ENCODE measurements at regions not wholly inside any gene's neighbourhood (a gene's known extent, or its start where the extent isn't known, plus 50 kb on each side); places are given as distances from the start of the nearest gene placed in this dataset.

GRCh38 chr4:149211876-149212275 lies 603.8 kb downstream of the IQCM start:
- Histone ChIP-seq H3K27me3 (replicated peaks; ENCODE audit: insufficient read depth) (no peaks in the 10 kb centered on the region), H3K4me3 (no peak overlapping the region), H3K9ac (no peak overlapping the region), H3F3A (ENCODE audit: insufficient read depth) (no peaks in the 10 kb centered on the region), H3K79me2 (ENCODE audit: insufficient read depth) (no peaks in the 10 kb centered on the region), H3K9me3 (ENCODE audit: low read depth) (no peaks in the 10 kb centered on the region), H4K20me1 (ENCODE audit: insufficient read depth) (no peaks in the 10 kb centered on the region), H3K36me3 (ENCODE audit: low read depth) (no peaks in the 10 kb centered on the region), H3K4me2 (ENCODE audit: unreplicated experiment) (no peak overlapping the region), H2AFZ (no peak overlapping the region), H3K9me2 (ENCODE audit: insufficient read depth) (0 out of 2 replicates have a peak, but pooled peaks cover 3% of the 10 kb centered on the region), H3K27ac (no peak overlapping the region), H3K4me1 (ENCODE audit: insufficient read depth) (no peaks in the 10 kb centered on the region)
- TF ChIP-seq EZH2phosphoT487 (IDR thresholded peaks at IDR 0.05; ENCODE audit: insufficient read depth, low read depth) (no peak), EZH2 (IDR thresholded peaks at IDR 0.05; ENCODE audit: insufficient read depth, poor library complexity, severe bottlenecking) (no peak)
- 44 to 45% methylated on average over 1 of the region's 1 CpG for WGBS, 2 experiments (ENCODE audit: low coverage in 1 of 2, low lambda C conversion rate in 2 of 2, missing lambda C conversion rate in 2 of 2)
- in situ Hi-C loops (cut with MboI) = no loop called here
- DNase-seq = no peak

GRCh38 chr4:149203256-149204001 lies 612.2 kb downstream of the IQCM start:
- H3K27ac ChIP-seq = no peak overlapping the region
- in situ Hi-C loops (cut with MboI) = no loop called here
- H3K79me2 ChIP-seq (ENCODE audit: insufficient read depth) = no peaks in the 10 kb centered on the region
- peaks cover 17% of the 10 kb centered on the region for H3K4me1 ChIP-seq (ENCODE audit: insufficient read depth)
- H3F3A ChIP-seq (ENCODE audit: insufficient read depth) = no peaks in the 10 kb centered on the region
- peak overlapping the region; percentile 9 for H3K4me2 ChIP-seq (ENCODE audit: unreplicated experiment)
- 30 to 38% methylated on average over 4 of the region's 4 CpGs for WGBS, 2 experiments (ENCODE audit: low coverage in 1 of 2, low lambda C conversion rate in 2 of 2, missing lambda C conversion rate in 2 of 2)
- no peak for TF ChIP-seq EZH2 (IDR thresholded peaks at IDR 0.05; ENCODE audit: insufficient read depth, poor library complexity, severe bottlenecking)
- TF ChIP-seq EZH2phosphoT487 (IDR thresholded peaks at IDR 0.05; ENCODE audit: insufficient read depth, low read depth) = no peak
- H3K27me3 ChIP-seq (replicated peaks; ENCODE audit: insufficient read depth) = no peaks in the 10 kb centered on the region
- no peak overlapping the region for H3K9ac ChIP-seq
- peak; percentile 57 for DNase-seq
- H3K36me3 ChIP-seq (ENCODE audit: low read depth) = no peaks in the 10 kb centered on the region
- no peak overlapping the region for H2AFZ ChIP-seq
- no peak overlapping the region for H3K4me3 ChIP-seq
- H3K9me3 ChIP-seq (ENCODE audit: low read depth) = no peaks in the 10 kb centered on the region
- no peaks in the 10 kb centered on the region for H3K9me2 ChIP-seq (ENCODE audit: insufficient read depth)
- no peaks in the 10 kb centered on the region for H4K20me1 ChIP-seq (ENCODE audit: insufficient read depth)

- no peaks in the 10 kb centered on the region for H4K20me1 ChIP-seq (ENCODE audit: insufficient read depth)
- no peaks in the 10 kb centered on the region for H3K9me2 ChIP-seq (ENCODE audit: insufficient read depth)
- no peaks in the 10 kb centered on the region for H3K36me3 ChIP-seq (ENCODE audit: low read depth)
- no peaks in the 10 kb centered on the region for H3K27me3 ChIP-seq (replicated peaks; ENCODE audit: insufficient read depth)
- H3F3A ChIP-seq (ENCODE audit: insufficient read depth) = no peaks in the 10 kb centered on the region
- H3K4me3 ChIP-seq = no peak overlapping the region
- no peak for TF ChIP-seq EZH2 (IDR thresholded peaks at IDR 0.05; ENCODE audit: insufficient read depth, poor library complexity, severe bottlenecking)
- no peak for TF ChIP-seq EZH2phosphoT487 (IDR thresholded peaks at IDR 0.05; ENCODE audit: insufficient read depth, low read depth)
- DNase-seq = peak; percentile 4
- in situ Hi-C loops (cut with MboI) = no loop called here
- H2AFZ ChIP-seq = no peak overlapping the region
- H3K4me1 ChIP-seq (ENCODE audit: insufficient read depth) = peaks cover 17% of the 10 kb centered on the region
- no peak overlapping the region for H3K4me2 ChIP-seq (ENCODE audit: unreplicated experiment)
- H3K27ac ChIP-seq = no peak overlapping the region
- 0% methylated on average over 1 of the region's 1 CpG for WGBS, 2 experiments (ENCODE audit: low coverage in 1 of 2, low lambda C conversion rate in 2 of 2, missing lambda C conversion rate in 2 of 2)
- no peaks in the 10 kb centered on the region for H3K79me2 ChIP-seq (ENCODE audit: insufficient read depth)
- H3K9me3 ChIP-seq (ENCODE audit: low read depth) = no peaks in the 10 kb centered on the region
- H3K9ac ChIP-seq = no peak overlapping the region
Observed at GRCh38 chr4:149202117-149202516, 613.5 kb downstream of the IQCM start.

GRCh38 chr4:149199594-149199993 lies 616.0 kb downstream of the IQCM start:
- Histone ChIP-seq H3K4me3 (no peak overlapping the region), H3K36me3 (ENCODE audit: low read depth) (no peaks in the 10 kb centered on the region), H3K4me1 (ENCODE audit: insufficient read depth) (peaks cover 17% of the 10 kb centered on the region), H3K9ac (no peak overlapping the region), H4K20me1 (ENCODE audit: insufficient read depth) (no peaks in the 10 kb centered on the region), H3K27me3 (replicated peaks; ENCODE audit: insufficient read depth) (no peaks in the 10 kb centered on the region), H3K9me3 (ENCODE audit: low read depth) (no peaks in the 10 kb centered on the region), H3K9me2 (ENCODE audit: insufficient read depth) (no peaks in the 10 kb centered on the region), H3K79me2 (ENCODE audit: insufficient read depth) (no peaks in the 10 kb centered on the region), H3F3A (ENCODE audit: insufficient read depth) (no peaks in the 10 kb centered on the region), H3K27ac (no peak overlapping the region), H3K4me2 (ENCODE audit: unreplicated experiment) (no peak overlapping the region), H2AFZ (no peak overlapping the region)
- TF ChIP-seq EZH2phosphoT487 (IDR thresholded peaks at IDR 0.05; ENCODE audit: insufficient read depth, low read depth) = no peak
- no peak for DNase-seq
- 59 to 61% methylated on average over 3 of the region's 3 CpGs for WGBS, 2 experiments (ENCODE audit: low coverage in 1 of 2, low lambda C conversion rate in 2 of 2, missing lambda C conversion rate in 2 of 2)
- in situ Hi-C loops (cut with MboI) = no loop called here
